Tibial nerve (tissue), 4 donors: ENCODE measurements at regions not wholly inside any gene's neighbourhood (a gene's known extent, or its start where the extent isn't known, plus 50 kb on each side); places are given as distances from the start of the nearest gene placed in this dataset.

Source experiments
- DNase-seq, 2 donors: peaks; one replicate each; pipeline ENCODE4 v3.0.0-alpha.2; 2019; ENCODE audit warnings: low spot score in 2 of 2
- H3K27ac ChIP-seq, 4 donors: fragments of 200-600 bp; sonication (generic) in 3 of 4; one replicate each; pipeline ENCODE4 v1.5.1; 2017 to 2019; ENCODE audit warnings: mild to moderate bottlenecking in 1 of 4
- H3K27me3 ChIP-seq, 2 donors: fragments of 200-600 bp; sonication (generic) in 1 of 2; one replicate each; pipeline versions ENCODE4 v1.5.1 to v1.6.0; 2017 to 2019
- H3K36me3 ChIP-seq, 3 donors: fragments of 200-600 bp; sonication (generic); one replicate each; pipeline ENCODE4 v1.5.1; 2018 to 2019
- H3K4me1 ChIP-seq, 4 donors: fragments of 200-600 bp; sonication (generic) in 3 of 4; one replicate each; pipeline ENCODE4 v1.5.1; 2017 to 2019
- H3K4me3 ChIP-seq, 4 donors: fragments of 200-600 bp; sonication (generic) in 3 of 4; one replicate each; pipeline ENCODE4 v1.5.1; 2017 to 2019; ENCODE audit warnings: mild to moderate bottlenecking in 1 of 4, moderate library complexity in 1 of 4
- H3K9me3 ChIP-seq, 4 donors: fragments of 200-600 bp; sonication (generic) in 3 of 4; one replicate each; pipeline ENCODE4 v1.5.1; 2017 to 2019
- EP300 ChIP-seq, 2 donors: sonication (generic); formaldehyde crosslinking; IDR thresholded peaks; one replicate each; pipeline ENCODE4 v1.6.1; 2017; ENCODE audit warnings: antibody characterized with exemption in 2 of 2, mild to moderate bottlenecking in 1 of 2
- POLR2A ChIP-seq, 2 donors: fragments of 450-650 bp; IDR thresholded peaks; one replicate each; pipeline ENCODE4 v1.6.1; 2017; ENCODE audit warnings: antibody characterized with exemption in 2 of 2, mild to moderate bottlenecking in 2 of 2, moderate library complexity in 2 of 2
- WGBS, 2 donors: methylation state at CpG; one replicate each; pipeline ENCODE4 v1.1.5; 2018; 5-methylcytosine and 5-hydroxymethylcytosine counted together
- TF ChIP-seq, protein P1 (sequence below), 5 experiments: fragments of 200-600 bp in 3 of 5; fragments of 450-650 bp in 2 of 5; sonication (generic) in 3 of 5; IDR thresholded peaks; one replicate each; pipeline ENCODE4 v1.5.1; 2016 to 2019; ENCODE audit warnings: antibody characterized with exemption in 5 of 5, mild to moderate bottlenecking in 3 of 5, moderate library complexity in 2 of 5

GRCh38 chr2:4475618-4476017 lies 772.2 kb downstream of the DCDC2C start:
- H3K9me3 ChIP-seq, result peaks cover 0 to 4% (median 0%) of the 10 kb centered on the region in 4 donors
- TF ChIP-seq, protein P1, sequence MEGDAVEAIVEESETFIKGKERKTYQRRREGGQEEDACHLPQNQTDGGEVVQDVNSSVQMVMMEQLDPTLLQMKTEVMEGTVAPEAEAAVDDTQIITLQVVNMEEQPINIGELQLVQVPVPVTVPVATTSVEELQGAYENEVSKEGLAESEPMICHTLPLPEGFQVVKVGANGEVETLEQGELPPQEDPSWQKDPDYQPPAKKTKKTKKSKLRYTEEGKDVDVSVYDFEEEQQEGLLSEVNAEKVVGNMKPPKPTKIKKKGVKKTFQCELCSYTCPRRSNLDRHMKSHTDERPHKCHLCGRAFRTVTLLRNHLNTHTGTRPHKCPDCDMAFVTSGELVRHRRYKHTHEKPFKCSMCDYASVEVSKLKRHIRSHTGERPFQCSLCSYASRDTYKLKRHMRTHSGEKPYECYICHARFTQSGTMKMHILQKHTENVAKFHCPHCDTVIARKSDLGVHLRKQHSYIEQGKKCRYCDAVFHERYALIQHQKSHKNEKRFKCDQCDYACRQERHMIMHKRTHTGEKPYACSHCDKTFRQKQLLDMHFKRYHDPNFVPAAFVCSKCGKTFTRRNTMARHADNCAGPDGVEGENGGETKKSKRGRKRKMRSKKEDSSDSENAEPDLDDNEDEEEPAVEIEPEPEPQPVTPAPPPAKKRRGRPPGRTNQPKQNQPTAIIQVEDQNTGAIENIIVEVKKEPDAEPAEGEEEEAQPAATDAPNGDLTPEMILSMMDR (IDR thresholded peaks at IDR 0.05), result no peak
- TF ChIP-seq EP300 (IDR thresholded peaks at IDR 0.05) (no peak), POLR2A (IDR thresholded peaks at IDR 0.05) (no peak)
- no peaks in the 10 kb centered on the region for H3K36me3 ChIP-seq
- no peak overlapping the region for H3K27ac ChIP-seq
- no peak for DNase-seq
- H3K27me3 ChIP-seq, result no peaks in the 10 kb centered on the region
- no peaks in the 10 kb centered on the region for H3K4me1 ChIP-seq
- no peak overlapping the region for H3K4me3 ChIP-seq

- Histone ChIP-seq H3K27ac (no peak overlapping the region), H3K4me1 (no peaks in the 10 kb centered on the region), H3K9me3 (peaks cover 0 to 14% (median 0%) of the 10 kb centered on the region in 4 donors), H3K36me3 (no peaks in the 10 kb centered on the region), H3K27me3 (no peaks in the 10 kb centered on the region), H3K4me3 (no peak overlapping the region)
- TF ChIP-seq POLR2A (IDR thresholded peaks at IDR 0.05) (no peak), EP300 (IDR thresholded peaks at IDR 0.05) (no peak)
- TF ChIP-seq, protein P1 (IDR thresholded peaks at IDR 0.05), result no peak
- DNase-seq, result no peak
- 67 to 72% methylated on average over 3 of the region's 3 CpGs for WGBS, 2 donors
Observed at GRCh38 chr2:4483050-4483449, 779.7 kb downstream of the DCDC2C start.

- no peaks in the 10 kb centered on the region for H3K36me3 ChIP-seq
- peaks cover 0 to 14% (median 0%) of the 10 kb centered on the region in 4 donors for H3K9me3 ChIP-seq
- no peak for DNase-seq
- 59 to 73% methylated on average over 2 of the region's 2 CpGs for WGBS, 2 donors
- no peak for TF ChIP-seq POLR2A (IDR thresholded peaks at IDR 0.05)
- TF ChIP-seq, protein P1 (IDR thresholded peaks at IDR 0.05), result no peak
- TF ChIP-seq EP300 (IDR thresholded peaks at IDR 0.05), result no peak
- H3K27ac ChIP-seq, result no peak overlapping the region
- no peaks in the 10 kb centered on the region for H3K4me1 ChIP-seq
- H3K27me3 ChIP-seq, result no peaks in the 10 kb centered on the region
- H3K4me3 ChIP-seq, result no peak overlapping the region
Observed at GRCh38 chr2:4486971-4487370, 783.6 kb downstream of the DCDC2C start.

- TF ChIP-seq, protein P1 (IDR thresholded peaks at IDR 0.05), result no peak
- TF ChIP-seq EP300 (IDR thresholded peaks at IDR 0.05), result no peak
- TF ChIP-seq POLR2A (IDR thresholded peaks at IDR 0.05), result no peak
- WGBS, 2 donors, result 89 to 94% methylated on average over 5 of the region's 5 CpGs
Observed at GRCh38 chr2:4499316-4500030, 796.1 kb downstream of the DCDC2C start.

DNA sequence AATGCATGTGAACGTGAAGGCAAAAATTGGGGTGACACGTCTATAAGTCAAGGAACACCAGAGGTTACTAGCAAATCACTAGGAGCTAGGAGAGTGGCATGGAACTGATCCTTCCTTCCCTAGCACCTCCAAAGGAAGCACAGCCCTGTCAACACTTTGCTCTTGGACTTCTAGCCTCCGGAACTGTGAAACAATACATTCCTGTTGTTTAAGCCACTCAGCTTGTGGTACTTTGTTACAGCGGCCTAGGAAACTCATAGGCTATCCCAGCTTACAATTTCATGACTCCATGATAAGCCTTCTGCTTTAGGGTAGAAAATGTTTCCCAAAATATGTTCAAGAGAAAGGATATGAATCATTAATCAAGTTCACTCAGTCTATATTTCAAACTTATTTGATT lies 798.1 kb downstream of the DCDC2C start:
- TF ChIP-seq EP300 (IDR thresholded peaks at IDR 0.05) (no peak), POLR2A (IDR thresholded peaks at IDR 0.05) (no peak)
- TF ChIP-seq, protein P1 (IDR thresholded peaks at IDR 0.05), result no peak
- no peaks in the 10 kb centered on the region for H3K27me3 ChIP-seq
- WGBS, 2 donors, result 84 to 91% methylated on average over 4 of the region's 4 CpGs
- H3K4me3 ChIP-seq, result no peak overlapping the region
- no peaks in the 10 kb centered on the region for H3K4me1 ChIP-seq
- no peaks in the 10 kb centered on the region for H3K36me3 ChIP-seq
- no peak overlapping the region for H3K27ac ChIP-seq
- DNase-seq, result no peak
- no peaks in the 10 kb centered on the region for H3K9me3 ChIP-seq

More at GRCh38 chr2:4499316-4500030, 796.1 kb downstream of the DCDC2C start:
- no peaks in the 10 kb centered on the region for H3K4me1 ChIP-seq
- no peak for DNase-seq
- H3K27ac ChIP-seq, result no peak overlapping the region
- H3K9me3 ChIP-seq, result no peaks in the 10 kb centered on the region
- no peaks in the 10 kb centered on the region for H3K27me3 ChIP-seq
- H3K4me3 ChIP-seq, result no peak overlapping the region
- no peaks in the 10 kb centered on the region for H3K36me3 ChIP-seq
